AG10803 (cell line): ENCODE measurements at regions not wholly inside any gene's neighbourhood (a gene's known extent, or its start where the extent isn't known, plus 50 kb on each side); places are given as distances from the start of the nearest gene placed in this dataset.
A peak's percentile ranks its signal among the peaks of the same experiment; 100 is the strongest.

Experiments used
- DNase-seq: peaks from one replicate; pipeline ENCODE4 v3.0.0; 2010; ENCODE audit warnings: low read depth
- H3K4me3 ChIP-seq: 2 replicates; pipeline ENCODE4 v1.5.1; 2011; ENCODE audit warnings: mild to moderate bottlenecking, low read length, control low read depth
- CTCF ChIP-seq: conservative IDR thresholded peaks from 2 replicates; pipeline ENCODE4 v1.5.1; 2011; ENCODE audit warnings: mild to moderate bottlenecking, low read length, control low read depth, inconsistent platforms

- no peak for DNase-seq
- TF ChIP-seq CTCF: no peak
- H3K4me3 ChIP-seq: no peak overlapping the region
Measured at GRCh38 chr1:65497256-65497830, 76.9 kb downstream of the LEPR start.

- no peak for TF ChIP-seq CTCF
- H3K4me3 ChIP-seq: no peak overlapping the region
- DNase-seq: no peak
Measured at GRCh38 chr1:65503427-65503826, 83.0 kb downstream of the LEPR start.

GRCh38 chr1:65504263-65504662 is 83.8 kb downstream of the LEPR start:
- TF ChIP-seq CTCF: no peak
- H3K4me3 ChIP-seq: no peak overlapping the region
- DNase-seq: no peak

DNA sequence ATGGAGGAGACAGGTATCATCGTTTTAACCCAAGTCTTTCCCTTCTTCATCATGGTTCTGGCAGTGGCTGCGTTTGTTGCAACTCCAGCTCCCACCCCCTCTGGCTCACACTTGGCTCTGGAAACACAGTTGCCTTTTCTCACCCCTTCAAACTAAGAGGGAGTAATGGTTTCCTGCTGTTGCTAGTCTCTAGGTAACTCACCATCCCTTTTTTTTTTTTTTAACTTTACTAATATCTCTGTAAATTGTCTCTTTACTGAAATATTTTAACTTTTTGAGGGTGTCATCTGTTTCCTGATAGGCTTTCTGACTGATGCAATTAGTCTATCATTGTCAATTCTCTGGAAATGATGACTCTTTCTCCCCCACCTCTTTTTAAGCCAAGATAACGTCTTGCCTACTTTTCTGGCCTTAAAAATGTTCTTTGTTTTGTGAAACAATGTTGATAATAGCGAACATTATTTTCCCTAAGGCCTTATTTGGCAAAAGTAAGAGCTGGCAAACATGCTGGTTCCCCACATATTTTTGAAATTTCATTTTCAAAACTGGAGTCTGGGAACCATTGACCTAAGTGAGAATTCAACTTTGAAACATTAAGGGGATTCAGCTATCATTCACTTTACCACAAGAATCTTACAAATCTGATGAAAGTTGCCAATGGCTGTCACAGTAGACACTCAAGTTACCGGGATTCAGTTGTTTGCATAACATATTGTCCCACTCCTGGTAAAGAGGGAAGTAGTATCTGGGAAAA is 85.3 kb downstream of the LEPR start:
- no peak for TF ChIP-seq CTCF
- H3K4me3 ChIP-seq: no peak overlapping the region; the same call in 1 of the 2 replicates
- DNase-seq: peak; percentile 90

GRCh38 chr1:65508051-65508450 is 87.6 kb downstream of the LEPR start:
- H3K4me3 ChIP-seq: no peak overlapping the region
- no peak for TF ChIP-seq CTCF
- DNase-seq: peak; percentile 56

DNA sequence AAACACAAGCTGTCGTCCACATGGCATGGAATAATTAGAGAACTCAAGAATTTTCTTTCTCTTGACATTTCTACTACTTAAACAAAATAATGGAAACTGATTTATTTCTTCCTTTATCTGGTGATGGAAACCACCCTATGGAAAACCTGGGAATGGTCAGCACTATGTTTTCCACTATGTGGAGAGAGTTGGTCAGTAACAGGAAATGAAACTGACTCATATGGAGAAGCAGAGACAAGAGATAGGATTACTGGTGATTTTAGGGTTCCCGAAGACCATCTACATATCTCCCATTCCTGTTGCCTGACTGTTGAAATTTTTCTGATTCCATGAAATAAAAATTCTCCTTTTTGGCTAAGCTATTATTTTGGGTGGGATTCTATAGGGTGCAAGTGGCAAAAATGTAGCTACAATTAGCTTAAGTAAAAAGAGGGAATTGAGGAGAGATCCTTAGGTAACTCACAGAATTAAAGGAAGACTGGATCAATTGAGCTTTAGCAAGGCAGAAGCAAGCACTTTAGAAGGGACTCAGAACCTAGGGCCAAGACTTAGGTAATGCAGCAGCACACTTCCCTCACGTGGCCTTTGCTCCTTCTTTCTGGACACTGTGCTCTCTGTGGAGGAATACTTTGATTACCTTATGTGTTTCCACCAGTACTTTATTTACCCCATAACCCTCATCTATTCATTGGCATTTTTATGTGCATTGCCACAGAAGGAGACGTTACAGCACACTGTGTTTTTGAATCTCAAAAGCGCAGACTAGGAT is 89.6 kb downstream of the LEPR start:
- H3K4me3 ChIP-seq: no peak overlapping the region
- peak; percentile 66 for DNase-seq
- TF ChIP-seq CTCF: no peak
